ENCODE measurements at regions not wholly inside any gene's neighbourhood (a gene's known extent, or its start where the extent isn't known, plus 50 kb on each side); places are given as distances from the start of the nearest gene placed in this dataset.

DNA sequence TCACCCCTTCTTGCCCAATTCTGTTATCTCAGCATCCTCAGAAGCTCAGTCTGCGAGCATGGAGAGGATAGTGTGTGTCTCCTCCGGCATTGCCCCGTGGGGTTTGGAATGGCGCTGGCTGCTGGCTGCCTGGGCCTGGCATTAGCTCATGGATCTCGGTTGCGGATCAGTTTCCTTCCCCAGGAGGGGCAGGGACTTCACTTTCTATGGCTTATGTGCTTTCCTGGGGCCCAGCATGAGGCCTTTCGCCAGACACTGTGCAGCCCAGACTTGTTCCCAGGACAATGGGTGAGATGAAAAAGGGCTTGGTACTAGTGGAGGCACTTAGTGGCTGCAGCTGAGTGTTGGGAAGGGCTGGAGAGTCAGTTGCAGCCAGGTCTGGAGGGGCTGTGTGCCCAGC is 143.3 kb downstream of the GLI2 start:
- DNase-seq (ENCODE audit: insufficient read length, low spot score) (no peak), FAIRE-seq (no peak)

DNA sequence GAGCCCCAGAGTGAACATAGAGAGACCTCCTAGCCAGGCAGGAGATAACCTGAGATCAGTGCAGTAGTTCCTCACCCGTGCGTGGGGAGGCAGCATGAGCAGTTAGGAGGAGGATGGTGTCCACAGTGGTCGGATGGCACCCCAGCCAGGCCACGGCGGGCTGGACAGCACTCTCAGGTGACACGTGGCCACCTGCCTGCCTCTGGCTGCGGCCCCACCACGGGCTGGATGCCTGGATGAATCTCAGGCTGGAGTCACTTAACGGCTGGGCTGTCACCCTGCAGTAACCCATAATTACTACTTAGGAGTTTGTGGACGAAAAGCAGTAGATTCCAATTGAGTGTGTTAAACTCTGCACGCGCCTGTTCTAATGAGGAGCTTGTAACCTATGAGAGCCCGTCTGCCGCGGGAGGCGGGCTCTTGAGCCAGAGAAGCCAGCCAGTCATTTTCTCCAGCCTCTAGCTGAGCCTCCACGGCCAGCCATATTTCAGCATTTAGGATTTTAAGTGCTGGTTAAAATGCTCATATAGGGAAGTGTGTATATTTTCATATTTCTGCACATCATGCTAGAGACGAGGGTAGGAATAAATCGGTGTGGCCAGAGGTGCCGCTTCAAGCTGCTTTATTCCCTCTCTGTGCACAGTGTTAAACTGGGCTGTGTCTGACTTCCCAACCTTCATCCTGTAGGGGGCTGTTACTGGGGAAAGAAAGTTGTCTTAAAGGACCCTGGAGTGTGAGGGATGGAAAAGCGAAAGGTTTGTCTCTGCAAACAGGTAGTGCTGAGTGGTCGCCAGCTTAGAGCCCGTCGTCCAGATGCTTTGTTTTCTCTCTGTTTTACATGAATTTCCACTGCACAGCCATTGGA is 144.0 kb downstream of the GLI2 start:
- DNase-seq (ENCODE audit: insufficient read length, low spot score) (no peak), FAIRE-seq (no peak)

DNA sequence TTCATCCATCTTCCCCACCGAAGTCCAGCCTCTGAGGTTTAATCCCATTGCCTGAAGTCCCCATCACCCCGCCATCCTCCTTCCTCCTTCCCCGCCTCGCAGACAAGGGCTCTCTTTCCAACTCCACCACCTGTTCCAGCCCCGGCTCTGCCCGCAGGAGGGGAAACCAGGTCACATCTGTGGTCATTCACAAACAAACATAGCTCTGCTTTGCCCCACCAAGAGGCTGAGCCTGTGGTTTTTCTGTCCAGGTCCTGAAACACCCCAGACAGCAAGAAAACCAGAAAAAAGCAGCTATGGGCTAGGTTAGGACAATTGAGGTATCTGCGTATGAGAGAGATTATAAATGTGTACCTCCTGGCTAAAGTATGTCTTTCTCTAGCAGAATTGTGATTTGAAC is 144.7 kb downstream of the GLI2 start:
- FAIRE-seq (no peak), DNase-seq (ENCODE audit: insufficient read length, low spot score) (no peak)

DNA sequence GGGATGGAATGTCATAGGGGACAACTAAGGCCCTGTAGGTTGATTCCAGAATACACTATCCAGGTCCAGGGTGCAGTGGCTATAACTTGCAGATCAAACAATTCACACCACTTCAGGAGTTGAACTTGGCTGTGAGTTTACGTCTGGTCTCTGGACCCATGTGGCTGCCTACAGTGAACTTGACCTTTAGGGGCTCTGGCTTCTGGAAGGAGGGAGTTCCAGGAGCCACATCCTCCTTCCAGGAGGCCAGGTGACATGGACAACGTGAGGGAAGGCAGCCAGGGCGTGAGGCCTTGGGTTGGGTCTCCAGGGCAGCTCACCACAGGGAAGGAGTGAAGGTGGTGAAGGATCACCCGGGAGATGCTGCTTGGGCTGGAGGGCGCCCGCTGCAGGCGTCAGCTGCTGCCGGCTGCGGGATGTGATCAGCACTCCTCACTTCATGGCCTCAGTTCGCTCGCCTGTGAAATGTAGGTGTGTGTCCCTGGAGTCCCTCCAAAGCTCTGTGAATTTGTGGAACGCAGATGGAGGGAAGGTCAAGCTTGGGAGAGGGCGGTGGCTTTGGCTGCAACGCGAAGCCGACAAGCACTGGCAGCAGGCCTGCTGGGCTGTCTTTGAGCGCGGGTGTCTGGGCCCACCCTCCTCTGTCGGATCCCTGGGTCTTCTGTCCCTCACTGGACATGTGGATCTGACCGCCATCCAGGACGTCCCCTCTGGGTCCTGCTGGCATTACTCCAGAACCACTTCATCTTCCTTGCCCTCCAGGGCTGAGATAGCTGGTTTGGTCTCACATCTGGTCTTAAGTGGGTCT is 146.5 kb downstream of the GLI2 start:
- no peak for DNase-seq (ENCODE audit: insufficient read length, low spot score)
- FAIRE-seq, result no peak

DNA sequence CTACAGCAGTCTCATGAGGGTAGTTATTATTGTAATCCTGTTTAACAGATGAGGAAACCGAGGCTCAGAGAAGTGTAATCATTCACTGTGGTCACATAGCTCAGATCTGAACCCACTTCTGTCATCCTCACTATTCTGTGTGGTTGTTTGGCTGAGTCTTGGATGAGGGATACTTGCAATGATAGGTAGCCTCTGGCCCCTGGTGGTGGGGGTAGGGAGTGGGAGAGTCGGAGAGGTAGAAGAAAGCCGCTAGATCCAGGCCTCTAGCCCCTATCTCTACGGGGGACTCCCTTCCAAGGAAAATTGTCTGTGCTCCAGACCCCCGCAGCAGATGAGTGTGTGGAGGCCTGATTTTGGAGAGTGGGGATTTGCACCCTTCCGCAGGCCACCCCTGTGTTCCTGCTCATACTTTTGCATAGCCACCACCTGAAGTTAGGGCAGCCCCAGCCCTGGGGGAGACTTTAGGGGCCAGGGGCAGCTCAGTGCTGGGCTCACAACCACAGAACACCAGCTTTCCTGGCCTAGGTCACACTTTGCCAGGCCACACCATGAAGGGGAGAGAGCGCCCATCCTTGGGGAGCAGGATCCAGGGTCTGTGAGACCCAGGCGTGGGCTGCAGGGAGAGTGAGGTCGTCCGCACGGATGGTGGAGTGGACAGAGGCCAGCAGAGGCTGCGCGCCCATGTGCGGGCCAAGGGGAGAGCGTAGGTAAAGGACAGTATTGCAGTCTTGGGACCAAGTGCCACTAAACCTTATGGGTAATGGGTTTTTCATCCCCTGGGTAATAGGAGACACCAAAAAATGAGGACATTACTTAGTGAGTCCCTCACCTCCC is 148.2 kb downstream of the GLI2 start:
- no peak for FAIRE-seq
- no peak for DNase-seq (ENCODE audit: insufficient read length, low spot score)

- DNase-seq (ENCODE audit: insufficient read length, low spot score), result no peak
- no peak for FAIRE-seq
Measured at GRCh38 chr2:120884472-120885290, 149.0 kb downstream of the GLI2 start.

DNA sequence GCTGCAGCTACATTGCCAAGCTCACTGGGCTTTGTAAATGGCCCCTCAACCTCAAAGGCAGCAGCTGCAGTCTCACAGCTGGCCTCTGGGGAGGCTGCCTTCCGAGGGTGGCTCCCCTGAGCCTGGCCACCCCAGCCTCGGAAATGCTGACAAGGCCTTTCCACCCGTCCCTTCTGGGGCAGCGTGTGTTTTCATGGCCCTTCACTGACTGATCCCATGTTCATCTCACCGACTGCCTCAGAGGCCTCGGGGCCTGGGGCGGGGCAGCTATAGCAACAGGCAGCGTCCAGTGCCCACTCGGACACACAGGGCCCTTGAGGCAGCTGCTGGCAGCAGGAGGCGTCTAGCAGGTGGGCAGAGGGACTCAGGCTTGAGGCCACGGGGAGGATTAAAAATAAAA is 149.7 kb downstream of the GLI2 start:
- FAIRE-seq (no peak), DNase-seq (ENCODE audit: insufficient read length, low spot score) (no peak)

DNA sequence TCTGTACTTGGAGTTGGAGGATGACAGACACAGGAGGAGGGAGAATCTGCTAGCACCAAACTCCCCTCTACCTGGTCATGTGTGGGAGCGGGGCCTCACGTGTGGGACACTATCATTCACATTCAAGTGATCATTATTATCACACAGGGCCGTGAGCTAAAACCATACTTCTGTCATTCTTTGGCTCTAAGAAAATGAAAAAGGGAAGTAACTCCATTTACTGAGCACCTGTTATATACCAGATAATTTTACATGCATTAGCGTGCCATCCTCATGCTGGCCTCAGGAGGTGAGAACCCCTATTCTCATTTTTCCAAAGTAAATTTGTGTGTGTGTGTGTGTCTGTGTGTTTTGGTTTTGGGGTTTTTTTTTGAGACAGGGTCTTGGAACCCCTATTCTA is 150.1 kb downstream of the GLI2 start:
- DNase-seq (ENCODE audit: insufficient read length, low spot score) (no peak), FAIRE-seq (no peak)

- no peak for FAIRE-seq
- DNase-seq (ENCODE audit: insufficient read length, low spot score), result no peak
Measured at GRCh38 chr2:120886534-120887319, 151.1 kb downstream of the GLI2 start.

- DNase-seq (ENCODE audit: insufficient read length, low spot score) (no peak), FAIRE-seq (no peak)
Measured at GRCh38 chr2:120887320-120887697, 151.6 kb downstream of the GLI2 start.

- no peak for FAIRE-seq
- no peak for DNase-seq (ENCODE audit: insufficient read length, low spot score)
Measured at GRCh38 chr2:120887741-120888231, 152.1 kb downstream of the GLI2 start.

GRCh38 chr2:120888851-120889250 is 153.2 kb downstream of the GLI2 start:
- FAIRE-seq, result no peak

GRCh38 chr2:120889936-120890335 is 154.3 kb downstream of the GLI2 start:
- no peak for DNase-seq (ENCODE audit: insufficient read length, low spot score)
- no peak for FAIRE-seq

More at GRCh38 chr2:120888851-120889250, 153.2 kb downstream of the GLI2 start:
- DNase-seq (ENCODE audit: insufficient read length, low spot score), result no peak

- DNase-seq (ENCODE audit: insufficient read length, low spot score) (no peak), FAIRE-seq (no peak)
Measured at GRCh38 chr2:120890566-120891360, 155.1 kb downstream of the GLI2 start.

DNA sequence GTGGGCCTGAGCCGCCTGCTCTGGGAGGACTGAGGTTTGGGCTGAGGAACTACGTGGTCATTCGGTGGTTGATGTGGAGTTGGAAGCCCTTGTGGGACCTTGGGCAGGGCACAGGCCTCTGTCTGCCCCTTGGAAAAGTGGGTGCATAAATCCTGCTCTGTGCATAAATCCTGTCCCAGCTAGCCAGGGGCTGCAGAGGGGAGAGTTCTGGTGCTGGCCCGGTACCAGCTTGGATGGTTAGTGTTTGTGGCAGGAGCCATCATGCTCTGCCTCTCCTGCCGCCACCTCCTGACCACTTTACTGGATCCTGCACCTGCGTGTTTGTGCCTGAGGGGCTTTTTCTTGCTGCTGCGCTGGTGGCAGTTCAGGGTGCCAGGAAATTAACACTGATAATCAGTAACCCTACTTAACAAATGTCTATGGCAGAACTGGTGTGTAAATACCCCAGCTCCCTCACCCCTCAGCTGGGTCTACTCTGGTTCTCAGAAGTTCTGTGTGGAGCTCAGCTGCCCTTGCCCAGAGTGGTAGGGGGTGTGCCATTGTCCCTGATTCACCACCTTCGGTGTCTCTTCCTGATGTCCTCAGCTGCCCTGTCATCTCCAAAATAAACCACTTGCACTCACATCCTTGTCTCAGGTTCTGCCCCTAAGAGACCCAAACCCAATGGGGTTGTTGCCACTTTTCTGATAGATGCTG is 156.8 kb downstream of the GLI2 start:
- DNase-seq (ENCODE audit: insufficient read length, low spot score) (no peak), FAIRE-seq (no peak)

- no peak for FAIRE-seq
Measured at GRCh38 chr2:120892967-120893667, 157.4 kb downstream of the GLI2 start.

More at GRCh38 chr2:120892967-120893667, 157.4 kb downstream of the GLI2 start:
- DNase-seq (ENCODE audit: insufficient read length, low spot score), result no peak

Measured in HTR-8/SVneo (cell line).